H54 (cell line): ENCODE measurements at regions not wholly inside any gene's neighbourhood (a gene's known extent, or its start where the extent isn't known, plus 50 kb on each side); places are given as distances from the start of the nearest gene placed in this dataset.

Experiments
- DNase-seq: peaks from one replicate; pipeline ENCODE4 v3.0.0; 2011; ENCODE audit warnings: low spot score, mixed read lengths; ENCODE audit not compliant: insufficient read length
- FAIRE-seq: peaks from 3 replicates; lab custom pipeline; 2011; peaks lifted over from hg19 to GRCh38; lab: Jason Lieb, UNC
- POLR2A ChIP-seq: IDR thresholded peaks from 2 replicates; pipeline ENCODE4 v1.6.1; 2011; ENCODE audit warnings: low read depth, mild to moderate bottlenecking, low read length

DNA sequence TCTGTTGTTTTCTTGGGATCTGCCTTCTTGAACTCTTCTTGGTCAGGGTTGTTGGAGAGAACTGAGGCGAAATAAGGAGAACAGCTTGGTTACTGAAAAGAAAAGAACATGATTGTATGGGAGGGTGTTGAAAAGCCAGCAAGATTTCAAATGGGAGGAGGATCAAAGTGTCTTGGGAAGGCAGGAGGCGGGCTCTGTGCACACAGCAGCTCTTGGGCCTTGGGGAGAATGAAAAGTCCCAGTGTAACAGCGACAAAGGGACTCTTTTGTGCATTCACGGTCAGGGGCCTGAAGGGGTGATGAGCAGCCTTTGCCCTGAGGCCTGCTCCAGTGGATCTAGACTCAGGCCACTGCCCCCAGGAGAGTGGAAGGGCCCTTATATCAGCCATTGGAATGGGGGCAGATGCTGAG is 135.4 kb downstream of the ADAMTS15 start:
- FAIRE-seq (no peak), DNase-seq (no peak)
- no peak for TF ChIP-seq POLR2A

DNA sequence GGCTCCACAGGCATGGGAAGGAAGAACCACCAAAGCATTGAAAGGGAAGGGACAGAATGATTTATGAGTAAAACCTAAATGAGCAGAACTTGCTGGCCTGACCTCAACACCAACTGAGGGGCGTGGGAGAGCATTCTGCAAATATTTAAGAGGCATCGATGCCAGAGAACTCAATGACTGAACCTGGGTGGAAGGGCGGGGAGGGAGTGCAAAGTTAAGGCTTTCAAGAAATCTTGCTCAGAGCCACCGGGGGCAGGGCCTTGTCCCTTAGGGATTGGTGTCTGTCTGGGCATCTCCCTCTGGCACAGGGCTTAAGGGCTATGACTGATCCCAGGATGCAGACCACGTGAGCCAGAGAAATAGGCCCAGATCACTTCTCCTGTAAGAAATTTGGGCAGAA is 137.1 kb downstream of the ADAMTS15 start:
- no peak for FAIRE-seq

DNA sequence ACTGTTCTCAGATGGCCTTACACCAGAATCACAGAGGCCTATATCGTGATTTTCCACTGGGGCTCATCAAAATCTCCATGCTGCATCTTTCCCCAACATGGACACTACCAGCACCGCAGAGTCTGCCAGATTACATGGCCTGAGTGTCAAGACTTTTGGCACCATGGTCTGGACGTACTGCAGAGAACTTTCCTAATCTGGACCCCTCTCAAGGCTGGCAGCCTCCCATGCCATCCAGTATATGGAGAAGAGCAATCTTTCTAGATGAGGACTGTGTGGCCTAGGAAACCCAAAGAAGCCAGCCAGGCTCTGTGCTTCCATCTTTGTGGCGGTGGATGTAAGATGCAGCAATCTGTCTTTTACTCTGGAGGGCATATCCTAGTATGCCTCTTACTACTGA is 139.2 kb downstream of the ADAMTS15 start:
- no peak for FAIRE-seq

More for the DNA sequence above, 137.1 kb downstream of the ADAMTS15 start:
- no peak for TF ChIP-seq POLR2A
- no peak for DNase-seq

DNA sequence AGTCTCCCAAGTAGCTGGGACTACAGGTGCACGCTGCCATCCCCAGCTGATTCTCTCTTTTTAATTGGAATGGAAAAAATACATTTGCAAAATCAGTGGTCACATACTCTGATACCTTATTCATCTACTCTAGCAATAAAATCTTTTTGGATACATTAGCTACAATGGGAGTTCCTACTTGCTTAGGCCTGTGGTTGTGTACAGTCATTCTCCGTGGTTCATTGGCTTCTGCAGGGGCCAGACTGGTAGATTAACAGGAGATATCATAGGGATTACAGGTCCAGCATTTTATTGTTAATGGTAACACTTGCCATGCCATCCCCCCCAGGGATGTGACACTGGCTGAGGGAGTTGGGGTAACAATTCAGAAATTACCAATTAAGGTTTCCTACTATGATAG is 140.0 kb downstream of the ADAMTS15 start:
- DNase-seq (no peak), FAIRE-seq (no peak)
- TF ChIP-seq POLR2A: no peak

More for the DNA sequence above, 139.2 kb downstream of the ADAMTS15 start:
- no peak for TF ChIP-seq POLR2A
- DNase-seq: no peak

DNA sequence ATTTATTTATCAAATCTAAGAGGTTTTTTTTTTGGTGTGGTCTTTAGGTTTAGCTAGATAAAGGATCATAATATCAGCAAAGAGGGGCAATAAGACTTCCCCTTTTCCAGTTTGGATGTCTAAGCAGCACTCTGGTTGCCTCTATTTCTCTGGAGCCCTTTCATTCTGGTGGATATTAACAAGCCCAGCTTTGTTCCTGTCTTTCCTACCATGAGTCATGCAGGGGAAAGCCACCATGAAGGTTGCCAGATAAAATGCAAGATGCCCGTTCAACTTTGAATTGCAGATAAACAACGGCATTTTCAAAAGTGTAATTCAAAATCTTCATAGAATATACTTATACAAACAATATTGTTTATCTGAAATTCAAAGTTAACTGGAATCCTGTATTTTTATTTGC is 143.6 kb downstream of the ADAMTS15 start:
- FAIRE-seq (no peak), DNase-seq (no peak)

DNA sequence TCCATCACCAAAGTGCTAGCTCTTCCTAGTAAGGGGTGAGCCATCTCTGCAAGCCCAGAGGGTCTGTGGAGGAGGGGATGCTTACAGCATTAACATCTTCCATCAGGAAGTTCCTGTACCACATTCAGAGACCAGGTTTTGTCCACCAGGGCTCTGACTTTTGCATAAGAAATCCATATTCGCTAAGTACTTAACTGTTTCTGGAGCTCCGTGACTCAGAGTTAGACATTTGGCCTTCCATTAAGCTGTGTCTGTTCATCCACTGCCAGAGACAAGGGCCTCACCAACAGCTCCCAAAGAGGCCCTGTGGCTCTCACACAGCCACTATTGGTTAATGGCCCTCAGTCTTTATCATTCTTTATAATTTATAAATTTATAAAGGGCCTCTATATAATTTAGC is 144.6 kb downstream of the ADAMTS15 start:
- no peak for TF ChIP-seq POLR2A
- no peak for DNase-seq
- no peak for FAIRE-seq

More for the DNA sequence above, 143.6 kb downstream of the ADAMTS15 start:
- no peak for TF ChIP-seq POLR2A

DNA sequence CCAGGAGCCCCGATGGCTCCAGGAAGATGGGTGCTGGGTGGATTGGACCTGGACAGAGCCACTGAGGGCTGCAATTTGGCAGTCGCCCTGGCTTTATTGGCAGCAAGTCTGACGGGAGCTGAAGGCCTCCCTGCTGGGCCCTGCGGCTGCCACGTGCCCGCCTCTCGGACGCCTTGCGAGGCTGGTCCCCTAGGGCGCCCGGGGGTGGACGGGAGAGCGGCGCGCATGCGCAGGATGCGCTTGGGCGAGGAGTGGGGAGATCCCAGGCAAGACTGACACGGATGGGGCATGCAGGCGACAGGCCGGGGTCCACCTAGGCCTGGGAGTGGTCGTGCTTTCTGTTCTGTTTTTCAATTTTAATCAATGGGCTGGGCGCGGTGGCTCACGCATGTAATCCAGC is 150.0 kb downstream of the ADAMTS15 start:
- no peak for FAIRE-seq
- DNase-seq: no peak
- TF ChIP-seq POLR2A: no peak

DNA sequence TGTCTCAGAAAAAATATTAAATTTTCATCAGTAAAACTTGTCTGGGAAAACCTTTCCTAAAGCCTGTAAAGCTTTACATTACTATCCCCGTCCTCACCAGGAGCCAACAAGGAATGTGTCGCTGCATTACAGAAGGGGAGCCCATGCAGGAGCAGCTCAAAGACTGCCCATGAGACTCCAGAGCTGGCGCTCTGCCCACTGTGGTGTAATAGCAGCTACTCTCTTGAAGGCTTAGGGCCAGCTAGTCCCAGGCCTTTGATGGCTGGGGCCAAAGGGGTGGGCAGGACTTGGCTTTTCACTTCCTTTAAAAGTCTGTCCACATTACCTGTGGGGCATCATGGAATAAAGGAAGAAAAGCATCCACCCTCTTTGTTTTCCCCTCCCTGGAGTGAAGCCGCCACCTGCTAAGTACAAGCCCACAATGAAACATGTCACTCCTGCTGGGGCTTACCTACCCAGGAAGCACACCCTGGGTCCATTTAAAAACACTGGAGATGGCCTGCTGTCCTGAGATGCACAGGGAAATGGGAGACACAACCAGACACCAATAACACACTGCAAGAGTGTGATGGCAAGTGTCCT is 150.7 kb downstream of the ADAMTS15 start:
- no peak for FAIRE-seq
- DNase-seq: no peak
- no peak for TF ChIP-seq POLR2A

DNA sequence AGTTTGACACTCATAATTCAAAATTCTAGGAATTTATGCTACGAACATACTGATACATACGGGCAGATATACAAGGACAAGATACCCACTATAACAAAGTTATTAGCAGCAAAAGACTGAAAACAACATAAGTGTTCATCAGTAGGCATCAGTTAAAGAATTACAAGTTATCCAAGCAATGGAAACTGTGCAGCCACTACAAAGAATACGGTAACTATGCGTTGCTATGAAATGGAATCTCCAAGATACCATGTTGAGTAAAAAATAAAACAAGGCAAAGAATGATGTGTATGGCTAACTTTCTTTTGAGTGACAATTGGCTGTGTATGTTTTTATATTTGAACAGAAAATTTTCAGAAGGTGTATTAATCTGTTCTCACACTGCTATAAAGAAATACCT is 151.7 kb downstream of the ADAMTS15 start:
- no peak for FAIRE-seq
- DNase-seq: no peak
- TF ChIP-seq POLR2A: no peak

DNA sequence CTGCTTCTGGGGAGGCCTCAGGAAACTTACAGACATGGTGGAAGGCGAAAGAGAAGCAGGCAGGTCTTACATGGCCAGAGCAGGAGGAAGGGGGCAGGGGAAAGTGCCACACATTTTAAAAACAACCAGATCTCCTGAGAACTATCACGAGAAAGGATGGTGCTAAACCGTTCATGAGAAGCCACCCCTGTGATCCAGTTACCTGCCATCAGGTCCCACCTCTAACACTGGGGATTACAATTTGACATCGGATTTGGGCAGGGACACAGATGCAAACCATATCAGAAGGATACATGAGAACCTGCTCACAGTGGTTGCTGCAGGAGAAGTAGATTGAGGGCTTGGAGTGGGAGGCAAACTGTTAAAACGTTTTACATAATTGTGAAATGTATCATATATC is 152.2 kb downstream of the ADAMTS15 start:
- no peak for FAIRE-seq
- TF ChIP-seq POLR2A: no peak

DNA sequence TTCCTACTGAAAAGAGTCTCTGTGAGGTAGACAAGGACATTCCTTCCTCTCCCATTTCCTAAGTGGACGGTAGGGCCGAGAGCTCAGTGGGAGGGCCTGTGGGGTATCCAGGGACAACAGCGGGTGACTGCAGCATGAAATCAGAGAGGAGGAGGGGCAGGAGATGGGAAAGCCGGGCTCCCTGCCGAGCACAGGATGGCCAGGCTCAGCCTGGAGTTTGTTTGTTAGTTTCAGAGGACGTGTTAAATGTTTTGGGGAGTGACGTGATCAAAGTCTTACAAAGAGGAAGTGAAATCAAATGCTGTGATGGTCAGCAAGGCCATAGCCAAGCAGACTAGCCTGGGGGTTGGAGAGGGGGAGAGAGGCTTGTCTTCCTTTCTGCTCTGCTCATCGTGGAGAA is 152.7 kb downstream of the ADAMTS15 start:
- TF ChIP-seq POLR2A: no peak
- no peak for DNase-seq

More for the DNA sequence above, 152.2 kb downstream of the ADAMTS15 start:
- no peak for DNase-seq

DNA sequence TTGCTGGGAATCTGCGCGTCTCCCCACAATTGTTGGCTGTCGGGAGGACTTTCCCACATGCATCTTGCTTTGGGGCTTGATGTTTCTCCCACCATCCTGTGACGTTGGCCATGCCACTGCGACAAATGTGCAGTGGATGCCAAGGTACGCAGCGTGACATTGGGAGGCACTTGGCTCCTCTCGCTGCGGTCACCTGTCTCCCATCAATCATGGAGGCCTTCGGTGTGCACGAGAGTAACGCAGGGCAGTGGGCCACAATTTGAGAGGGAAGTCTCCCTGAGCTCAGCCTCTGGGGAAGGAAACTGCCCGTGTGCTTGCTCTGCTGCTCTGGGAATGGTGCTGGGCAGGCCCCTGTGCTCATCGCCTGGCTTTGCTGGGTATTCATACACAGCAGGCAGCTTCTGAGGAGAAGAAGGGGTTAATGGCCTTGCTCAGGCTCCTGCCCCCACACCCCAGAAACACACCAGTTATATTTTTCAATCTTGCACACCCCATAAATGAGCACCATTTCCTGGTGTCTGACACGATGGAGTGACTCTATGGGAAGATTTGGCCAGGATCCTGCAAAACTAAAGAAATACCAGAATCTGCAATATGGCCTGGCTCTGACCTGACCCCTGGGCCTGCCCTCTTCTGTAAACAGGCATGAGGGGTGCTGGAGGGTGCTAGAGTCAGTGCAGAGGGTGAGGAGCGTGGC is 153.5 kb downstream of the ADAMTS15 start:
- TF ChIP-seq POLR2A: no peak

More for the DNA sequence above, 152.7 kb downstream of the ADAMTS15 start:
- no peak for FAIRE-seq

DNA sequence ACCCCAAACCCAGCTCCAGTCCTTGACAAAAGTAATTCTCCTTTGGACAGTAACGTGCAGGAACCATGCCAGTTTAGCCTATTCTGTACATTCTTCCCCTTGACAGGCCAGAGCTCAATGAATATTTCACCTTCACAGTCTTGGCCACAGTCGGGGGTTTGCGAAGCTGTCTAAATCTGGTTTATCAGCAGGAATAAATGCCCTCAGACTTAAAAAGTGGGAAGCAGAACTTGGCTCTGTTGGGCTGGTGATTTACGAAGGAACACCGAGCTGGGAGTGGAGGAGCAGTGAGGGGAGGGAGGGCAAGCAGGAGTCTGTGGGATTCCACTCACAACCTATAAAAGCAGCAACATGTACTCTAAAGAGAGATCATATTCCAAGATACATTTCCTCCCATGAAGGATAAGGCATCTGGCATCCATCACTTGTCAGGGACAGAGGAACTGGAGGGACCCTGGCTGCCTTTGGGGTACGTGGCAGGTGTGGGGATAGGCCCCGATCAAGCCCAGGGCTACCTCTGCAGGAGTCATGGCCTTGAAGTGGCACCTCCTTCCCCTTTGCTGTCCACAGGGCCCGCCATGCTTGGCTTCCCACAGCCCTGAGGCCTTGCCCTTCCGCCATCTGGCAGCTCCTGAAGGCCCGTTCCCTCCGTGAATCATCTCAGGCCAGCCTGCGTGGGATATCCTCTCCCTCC is 154.3 kb downstream of the ADAMTS15 start:
- DNase-seq (no peak), FAIRE-seq (no peak)
- TF ChIP-seq POLR2A: no peak

More for the DNA sequence above, 153.5 kb downstream of the ADAMTS15 start:
- FAIRE-seq (no peak), DNase-seq (no peak)

DNA sequence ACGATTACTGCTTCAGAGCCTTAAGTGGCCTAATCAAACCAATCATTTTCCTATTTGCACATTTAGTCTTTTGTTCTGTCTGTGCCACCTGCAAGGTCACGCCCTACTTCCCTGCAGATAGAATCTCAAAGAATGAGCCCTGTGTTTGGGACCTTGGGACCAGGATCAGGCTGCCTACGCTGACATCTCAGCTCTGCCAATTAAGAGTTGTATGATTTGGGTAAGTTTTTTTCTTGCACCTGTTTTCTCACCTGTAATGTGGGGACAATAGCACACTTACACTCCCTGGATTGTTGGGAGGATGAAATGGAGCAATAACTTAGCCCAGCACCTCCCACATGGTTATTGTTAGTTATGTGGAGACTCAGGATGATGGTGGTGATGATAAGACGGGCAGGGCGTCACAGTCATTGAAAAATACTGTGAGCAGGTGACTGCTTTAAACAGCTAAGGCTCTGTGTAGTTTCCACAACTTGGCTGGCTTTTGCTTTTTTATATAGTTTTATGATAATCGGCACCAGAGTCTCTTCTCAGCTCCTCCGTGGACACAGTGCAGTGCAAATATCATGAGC is 155.0 kb downstream of the ADAMTS15 start:
- FAIRE-seq: no peak
- no peak for DNase-seq
- no peak for TF ChIP-seq POLR2A
